ENCODE measurements at regions not wholly inside any gene's neighbourhood (a gene's known extent, or its start where the extent isn't known, plus 50 kb on each side); places are given as distances from the start of the nearest gene placed in this dataset.
A peak's percentile ranks its signal among the peaks of the same experiment; 100 is the strongest.

- FAIRE-seq (no peak), DNase-seq (ENCODE audit: insufficient read length, low spot score) (no peak)
- TF ChIP-seq CTCF (IDR thresholded peaks at IDR 0.05; ENCODE audit: insufficient read depth, missing control alignments): no peak
Measured at GRCh38 chr5:81860778-81861177, 109.9 kb upstream of the SSBP2 start.

DNA sequence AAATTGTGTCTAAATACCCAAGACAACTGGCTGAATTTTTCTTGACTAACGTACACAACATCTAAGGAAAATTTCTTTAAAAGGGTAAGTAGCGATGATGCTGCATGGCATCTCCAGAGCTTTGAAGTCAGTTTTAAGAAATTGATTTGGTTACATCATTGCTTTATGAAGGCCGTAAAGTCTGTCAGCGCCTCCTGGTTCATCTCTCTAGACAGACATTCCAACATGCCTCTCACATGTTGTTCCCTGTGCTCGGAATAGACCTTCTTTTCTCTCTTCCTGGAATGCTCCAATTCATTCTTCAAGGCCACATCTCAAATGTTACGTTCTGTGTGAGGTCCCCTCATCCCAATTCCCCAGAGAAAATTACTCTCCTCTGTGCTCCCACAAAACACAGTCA lies 108.7 kb upstream of the SSBP2 start:
- DNase-seq (ENCODE audit: insufficient read length, low spot score) (no peak), FAIRE-seq (no peak)
- TF ChIP-seq CTCF (IDR thresholded peaks at IDR 0.05; ENCODE audit: insufficient read depth, missing control alignments): no peak

GRCh38 chr5:81856948-81857928 lies 106.3 kb upstream of the SSBP2 start:
- DNase-seq (ENCODE audit: insufficient read length, low spot score): no peak
- FAIRE-seq: no peak

DNA sequence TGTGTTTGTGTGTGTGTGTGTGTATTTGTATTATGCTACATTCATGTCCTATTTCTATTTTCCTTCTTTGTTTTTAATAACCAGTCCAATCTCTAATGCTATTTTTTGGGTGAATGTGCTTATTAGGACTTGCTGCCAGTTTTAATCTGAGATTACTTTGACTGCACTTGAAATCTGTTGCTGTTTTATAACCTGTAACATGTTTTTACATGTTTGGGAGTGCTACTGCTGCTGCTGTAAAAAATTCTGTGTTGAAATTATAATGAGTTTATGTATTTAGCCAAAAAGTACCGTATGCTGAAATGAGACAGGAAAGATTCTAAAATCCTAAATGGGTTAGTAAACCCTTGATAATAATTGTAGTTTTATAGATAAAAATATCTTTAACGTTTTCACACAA lies 104.7 kb upstream of the SSBP2 start:
- DNase-seq (ENCODE audit: insufficient read length, low spot score) (no peak), FAIRE-seq (no peak)
- no peak for TF ChIP-seq CTCF (IDR thresholded peaks at IDR 0.05; ENCODE audit: insufficient read depth, missing control alignments)

More at GRCh38 chr5:81856948-81857928, 106.3 kb upstream of the SSBP2 start:
- peak; percentile 29 for TF ChIP-seq CTCF (IDR thresholded peaks at IDR 0.05; ENCODE audit: insufficient read depth, missing control alignments)

DNA sequence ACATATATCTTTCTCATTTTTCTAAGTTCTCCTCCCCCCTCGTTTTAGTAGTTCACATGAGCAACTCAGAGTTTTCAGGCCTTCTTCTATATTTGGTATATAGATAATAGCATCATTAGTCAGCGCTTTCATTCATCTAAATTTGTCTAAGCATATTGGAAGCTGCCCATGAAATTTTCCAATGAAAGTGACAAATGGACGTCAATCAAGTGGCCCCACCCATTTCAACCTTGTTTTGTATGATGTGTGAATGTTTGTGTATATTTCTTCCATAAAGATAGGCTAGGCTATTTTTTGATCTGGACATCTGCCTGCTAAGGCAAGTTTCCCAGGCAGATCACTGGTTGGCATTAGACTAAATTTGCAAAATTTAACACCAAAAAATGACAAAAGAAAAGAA lies 104.0 kb upstream of the SSBP2 start:
- TF ChIP-seq CTCF (IDR thresholded peaks at IDR 0.05; ENCODE audit: insufficient read depth, missing control alignments): no peak
- DNase-seq (ENCODE audit: insufficient read length, low spot score): no peak
- no peak for FAIRE-seq

DNA sequence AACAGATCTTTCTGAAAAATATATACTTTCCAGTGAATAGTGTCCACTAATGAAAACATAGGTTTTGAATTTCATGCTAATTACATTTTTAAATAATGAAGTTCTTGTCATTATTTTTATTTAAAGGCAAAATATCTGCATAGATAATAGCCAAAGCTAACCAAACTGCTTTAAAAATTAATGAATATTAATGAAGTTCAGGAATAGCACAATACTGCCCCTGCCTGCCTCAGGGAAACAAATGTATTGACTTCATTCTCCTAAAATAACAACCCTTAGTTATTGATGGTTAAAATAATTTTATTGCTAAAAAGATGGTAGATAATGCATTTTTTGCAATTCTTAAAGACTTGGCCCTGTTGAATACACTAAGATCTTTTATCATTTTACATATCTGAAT lies 103.6 kb upstream of the SSBP2 start:
- no peak for FAIRE-seq
- TF ChIP-seq CTCF (IDR thresholded peaks at IDR 0.05; ENCODE audit: insufficient read depth, missing control alignments): no peak
- DNase-seq (ENCODE audit: insufficient read length, low spot score): no peak

GRCh38 chr5:81853030-81853357 lies 102.1 kb upstream of the SSBP2 start:
- DNase-seq (ENCODE audit: insufficient read length, low spot score): no peak
- TF ChIP-seq CTCF (IDR thresholded peaks at IDR 0.05; ENCODE audit: insufficient read depth, missing control alignments): no peak
- no peak for FAIRE-seq
